M059J (cell line): ENCODE measurements at regions not wholly inside any gene's neighbourhood (a gene's known extent, or its start where the extent isn't known, plus 50 kb on each side); places are given as distances from the start of the nearest gene placed in this dataset.
"Not testable (repeated sequence)": the region's sequence is repeated elsewhere in the genome, so short reads cannot be mapped to it uniquely, and the experiment has no call there.

ENCODE experiments used
- DNase-seq: peaks from one replicate; pipeline ENCODE4 v3.0.0-alpha.2; 2012; ENCODE audit warnings: low read depth

- DNase-seq, result peak; percentile 49
Observed at GRCh38 chr6:37580176-37580955, 80.7 kb upstream of the CCDC167 start.

GRCh38 chr6:37579444-37580067, 79.9 kb upstream of the CCDC167 start:
- no peak for DNase-seq

GRCh38 chr6:37578104-37578503, 78.4 kb upstream of the CCDC167 start:
- DNase-seq, result no peak

GRCh38 chr6:37576336-37576737, 76.6 kb upstream of the CCDC167 start:
- DNase-seq, result peak; percentile 100

GRCh38 chr6:37575221-37575620, 75.5 kb upstream of the CCDC167 start:
- no peak for DNase-seq

GRCh38 chr6:37572334-37572733, 72.6 kb upstream of the CCDC167 start:
- DNase-seq, result no peak

- no peak for DNase-seq
Observed at GRCh38 chr6:37570482-37571133, 70.9 kb upstream of the CCDC167 start.

GRCh38 chr6:37569743-37570481, 70.2 kb upstream of the CCDC167 start:
- no peak for DNase-seq

GRCh38 chr6:37569317-37569716, 69.6 kb upstream of the CCDC167 start:
- DNase-seq, result no peak

- DNase-seq, result no peak
Observed at GRCh38 chr6:37566950-37567349, 67.3 kb upstream of the CCDC167 start.

GRCh38 chr6:37566111-37566949, 66.6 kb upstream of the CCDC167 start:
- DNase-seq, result peak; percentile 69

- peak; percentile 58 for DNase-seq
Observed at GRCh38 chr6:37565267-37566110, 65.8 kb upstream of the CCDC167 start.

- not testable (repeated sequence) for DNase-seq
Observed at GRCh38 chr6:37562926-37563288, 63.2 kb upstream of the CCDC167 start.

GRCh38 chr6:37561361-37561760, 61.7 kb upstream of the CCDC167 start:
- DNase-seq, result no peak

GRCh38 chr6:37560737-37561103, 61.0 kb upstream of the CCDC167 start:
- DNase-seq, result no peak

GRCh38 chr6:37559501-37559900, 59.8 kb upstream of the CCDC167 start:
- DNase-seq, result no peak

GRCh38 chr6:37559050-37559449, 59.4 kb upstream of the CCDC167 start:
- no peak for DNase-seq

- DNase-seq, result no peak
Observed at GRCh38 chr6:37558646-37559045, 59.0 kb upstream of the CCDC167 start.

- DNase-seq, result no peak
Observed at GRCh38 chr6:37558168-37558567, 58.5 kb upstream of the CCDC167 start.

- peak; percentile 67 for DNase-seq
Observed at GRCh38 chr6:37557645-37558114, 58.0 kb upstream of the CCDC167 start.
